ENCODE measurements at regions not wholly inside any gene's neighbourhood (a gene's known extent, or its start where the extent isn't known, plus 50 kb on each side); places are given as distances from the start of the nearest gene placed in this dataset.

DNA sequence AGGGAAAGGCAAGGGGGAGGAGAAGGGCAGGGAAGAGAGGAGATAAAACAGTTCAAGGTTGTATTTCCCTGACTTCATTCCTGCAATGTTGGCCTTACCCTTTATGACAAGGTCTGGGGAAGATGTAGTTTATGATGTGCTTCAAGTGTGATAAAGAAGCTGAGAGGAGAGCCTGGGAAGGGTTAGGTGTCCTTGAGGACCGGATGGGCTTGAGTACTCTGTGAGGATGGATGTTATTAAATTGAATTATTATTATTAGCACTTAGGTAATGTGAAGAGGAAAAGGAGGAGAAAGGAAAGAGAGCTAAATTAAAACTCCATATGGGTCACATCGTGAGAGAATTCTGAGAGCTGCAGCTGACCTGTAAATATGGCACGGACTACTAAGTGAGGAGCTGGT lies 719.4 kb upstream of the CELF4 start:
- TF ChIP-seq TAF1 (IDR thresholded peaks at IDR 0.05; ENCODE audit: borderline replicate concordance, insufficient read depth, low read length) (no peak), POLR2AphosphoS5 (IDR thresholded peaks at IDR 0.05; ENCODE audit: low read depth, low read length) (no peak)
- TF ChIP-seq, protein P1, sequence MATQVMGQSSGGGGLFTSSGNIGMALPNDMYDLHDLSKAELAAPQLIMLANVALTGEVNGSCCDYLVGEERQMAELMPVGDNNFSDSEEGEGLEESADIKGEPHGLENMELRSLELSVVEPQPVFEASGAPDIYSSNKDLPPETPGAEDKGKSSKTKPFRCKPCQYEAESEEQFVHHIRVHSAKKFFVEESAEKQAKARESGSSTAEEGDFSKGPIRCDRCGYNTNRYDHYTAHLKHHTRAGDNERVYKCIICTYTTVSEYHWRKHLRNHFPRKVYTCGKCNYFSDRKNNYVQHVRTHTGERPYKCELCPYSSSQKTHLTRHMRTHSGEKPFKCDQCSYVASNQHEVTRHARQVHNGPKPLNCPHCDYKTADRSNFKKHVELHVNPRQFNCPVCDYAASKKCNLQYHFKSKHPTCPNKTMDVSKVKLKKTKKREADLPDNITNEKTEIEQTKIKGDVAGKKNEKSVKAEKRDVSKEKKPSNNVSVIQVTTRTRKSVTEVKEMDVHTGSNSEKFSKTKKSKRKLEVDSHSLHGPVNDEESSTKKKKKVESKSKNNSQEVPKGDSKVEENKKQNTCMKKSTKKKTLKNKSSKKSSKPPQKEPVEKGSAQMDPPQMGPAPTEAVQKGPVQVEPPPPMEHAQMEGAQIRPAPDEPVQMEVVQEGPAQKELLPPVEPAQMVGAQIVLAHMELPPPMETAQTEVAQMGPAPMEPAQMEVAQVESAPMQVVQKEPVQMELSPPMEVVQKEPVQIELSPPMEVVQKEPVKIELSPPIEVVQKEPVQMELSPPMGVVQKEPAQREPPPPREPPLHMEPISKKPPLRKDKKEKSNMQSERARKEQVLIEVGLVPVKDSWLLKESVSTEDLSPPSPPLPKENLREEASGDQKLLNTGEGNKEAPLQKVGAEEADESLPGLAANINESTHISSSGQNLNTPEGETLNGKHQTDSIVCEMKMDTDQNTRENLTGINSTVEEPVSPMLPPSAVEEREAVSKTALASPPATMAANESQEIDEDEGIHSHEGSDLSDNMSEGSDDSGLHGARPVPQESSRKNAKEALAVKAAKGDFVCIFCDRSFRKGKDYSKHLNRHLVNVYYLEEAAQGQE (IDR thresholded peaks at IDR 0.05; ENCODE audit: insufficient read depth in 1 of 2, low read depth in 2 of 2, low read length in 2 of 2), result no peak

Data from PFSK-1 (cell line).